GM18498 (cell line): ENCODE measurements at regions not wholly inside any gene's neighbourhood (a gene's known extent, or its start where the extent isn't known, plus 50 kb on each side); places are given as distances from the start of the nearest gene placed in this dataset.
A peak's percentile ranks its signal among the peaks of the same experiment; 100 is the strongest.

Experiments
- ATAC-seq: cut with Tn5 transposase; IDR thresholded peaks from one replicate; pipeline ENCODE4 v1.9.1; 2021; ENCODE audit warnings: mild to moderate bottlenecking, moderate library complexity; ENCODE audit not compliant: unreplicated experiment

- no peak for ATAC-seq
Measured at GRCh38 chr11:115963156-115963555, 458.9 kb upstream of the CADM1 start.

DNA sequence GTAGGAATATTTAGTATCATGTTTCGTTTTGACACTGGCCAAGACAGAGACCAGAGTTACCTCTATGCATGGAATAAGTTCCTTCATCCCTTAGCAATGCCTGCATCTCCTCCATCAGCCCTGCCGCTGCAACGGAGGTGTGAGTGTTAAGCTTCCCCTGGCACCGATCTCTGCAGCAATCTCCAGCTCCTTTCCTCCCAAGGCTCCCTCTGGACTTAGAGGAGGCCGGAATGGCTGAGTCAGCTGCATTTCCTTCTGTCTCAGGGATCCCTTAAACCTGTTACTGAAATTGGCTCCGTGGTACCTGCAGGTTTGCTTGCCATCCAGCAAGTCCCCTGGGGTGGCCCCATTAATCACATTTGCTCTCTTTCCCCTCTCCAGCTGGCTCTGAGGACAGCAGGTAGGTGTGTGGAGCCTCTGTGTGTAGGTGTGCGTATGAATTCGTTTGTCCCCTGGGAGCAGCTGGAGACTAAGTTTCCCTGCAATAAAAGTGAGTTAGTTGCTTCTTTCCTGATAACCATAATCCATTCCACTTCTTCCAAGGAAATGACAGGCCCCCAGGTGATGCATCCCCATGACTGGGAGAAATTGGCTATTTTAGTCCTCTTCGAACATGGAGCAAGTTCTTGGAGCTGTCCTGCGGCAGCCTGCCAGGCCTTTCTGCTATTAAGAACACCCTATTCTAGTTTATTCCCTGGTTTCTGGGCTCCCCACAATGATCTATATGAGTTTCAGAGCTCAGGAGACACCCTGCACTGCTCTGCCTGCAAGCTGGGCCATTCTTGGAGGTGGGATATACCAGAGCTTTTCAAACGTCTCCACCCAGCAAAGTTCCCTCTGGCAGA lies 457.2 kb upstream of the CADM1 start:
- no peak for ATAC-seq

GRCh38 chr11:115959081-115959486 lies 454.9 kb upstream of the CADM1 start:
- no peak for ATAC-seq

DNA sequence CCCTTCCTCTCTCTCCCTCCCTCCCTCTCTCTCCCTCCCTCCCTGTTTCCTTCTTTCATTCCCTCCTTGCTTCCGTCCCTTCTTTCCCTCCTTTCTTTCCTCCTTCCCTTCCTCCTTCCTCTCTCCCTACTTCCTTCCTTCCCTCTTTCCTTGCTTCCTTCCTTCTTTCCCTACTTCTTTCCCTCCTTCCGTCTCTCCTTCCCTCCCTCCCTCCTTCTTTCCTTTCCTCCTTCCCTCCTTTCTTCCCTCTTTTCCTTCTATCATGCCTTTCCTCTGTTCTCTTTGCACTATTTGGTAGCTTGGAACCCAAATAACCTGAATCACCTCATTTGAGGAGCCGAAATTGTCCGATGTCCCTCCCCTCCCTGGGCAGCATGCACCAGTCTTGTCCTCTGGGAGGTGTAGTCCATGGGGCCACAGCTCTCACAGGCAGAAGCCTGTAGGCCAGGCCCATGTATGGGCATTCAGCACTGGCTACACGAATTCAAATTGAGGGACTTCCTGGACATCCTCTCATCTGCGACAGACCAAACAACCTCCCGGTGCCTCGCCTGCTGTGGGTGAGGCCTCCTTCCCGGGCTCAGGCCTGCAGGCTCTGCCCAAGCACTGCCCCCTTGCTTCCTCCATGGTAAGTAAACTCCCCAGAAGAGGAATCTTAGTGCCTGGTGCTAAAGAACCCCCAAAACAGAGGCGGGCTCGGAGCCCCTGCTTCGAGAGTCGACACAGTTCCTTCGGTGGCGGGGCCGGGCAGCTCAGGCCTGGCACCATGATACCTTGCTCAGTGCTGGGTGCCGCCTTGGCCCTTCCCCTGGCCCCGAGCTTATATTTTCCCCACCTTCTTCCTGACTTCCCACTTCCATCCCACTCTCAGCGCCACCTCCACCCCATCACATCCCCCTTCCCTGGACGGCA lies 454.1 kb upstream of the CADM1 start:
- no peak for ATAC-seq

DNA sequence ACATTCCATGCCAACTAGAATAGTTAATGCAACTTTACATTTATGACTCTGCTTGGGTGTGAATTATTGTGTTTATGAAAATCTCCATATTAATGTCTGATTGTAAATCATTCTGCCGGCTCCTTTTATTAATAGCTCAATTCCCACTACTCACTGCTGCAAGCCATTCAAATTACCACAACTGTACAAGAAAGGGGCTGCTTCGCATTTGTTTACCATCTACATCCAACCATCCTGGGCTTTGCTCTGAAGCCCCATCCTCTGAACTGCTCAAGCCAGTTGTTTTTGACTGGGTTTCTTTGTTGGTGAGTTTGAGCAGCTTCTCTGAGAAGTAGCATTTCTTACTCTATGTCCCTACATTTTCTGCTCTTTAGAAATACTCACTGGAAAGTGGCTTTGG lies 451.6 kb upstream of the CADM1 start:
- no peak for ATAC-seq

- no peak for ATAC-seq
Measured at GRCh38 chr11:115950660-115951059, 446.4 kb upstream of the CADM1 start.

GRCh38 chr11:115944596-115944995 lies 440.4 kb upstream of the CADM1 start:
- no peak for ATAC-seq

DNA sequence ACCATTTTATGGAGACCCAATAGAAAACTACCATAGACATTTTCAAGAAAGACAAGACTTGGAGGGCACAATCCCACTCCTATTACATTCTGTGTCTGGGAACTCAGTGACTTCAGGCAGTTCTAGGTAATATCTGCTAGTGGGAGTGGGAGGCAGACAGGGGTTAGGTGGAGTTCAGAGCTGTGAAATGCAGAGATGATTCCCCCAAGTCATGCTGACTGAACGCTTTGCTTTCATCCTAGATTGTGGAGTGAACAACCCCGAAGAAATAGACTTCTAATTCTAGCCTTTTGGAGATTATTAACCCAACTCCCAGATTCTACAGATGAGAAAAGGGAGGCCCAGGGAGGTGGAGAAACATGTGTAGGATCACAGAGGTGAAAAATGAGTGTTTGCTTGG lies 437.8 kb upstream of the CADM1 start:
- ATAC-seq, result no peak

DNA sequence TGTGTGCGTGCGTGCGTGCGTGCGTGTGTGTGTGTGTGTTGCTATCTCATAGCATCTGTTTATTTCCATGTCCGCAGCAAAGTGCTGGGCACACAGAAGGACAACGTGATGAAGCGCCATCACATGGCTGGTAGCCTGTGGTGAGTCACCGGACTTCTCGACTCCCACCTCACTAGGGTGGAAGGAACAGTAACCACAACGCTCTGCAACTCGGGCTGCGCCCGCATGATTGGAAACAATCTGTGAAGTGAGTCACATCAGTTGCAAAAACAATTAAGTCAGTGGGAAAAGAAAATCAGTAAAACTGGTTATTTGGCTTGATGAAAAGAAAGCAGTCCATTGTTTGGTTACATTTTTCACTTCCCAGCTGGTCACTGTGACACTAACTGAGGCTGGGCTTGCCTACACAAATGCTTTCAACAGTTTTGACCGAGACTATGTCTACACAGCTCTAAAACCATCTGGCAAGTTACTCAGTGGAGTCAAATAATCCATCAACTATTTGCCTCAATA lies 437.3 kb upstream of the CADM1 start:
- ATAC-seq, result no peak

- no peak for ATAC-seq
Measured at GRCh38 chr11:115941044-115941443, 436.8 kb upstream of the CADM1 start.

DNA sequence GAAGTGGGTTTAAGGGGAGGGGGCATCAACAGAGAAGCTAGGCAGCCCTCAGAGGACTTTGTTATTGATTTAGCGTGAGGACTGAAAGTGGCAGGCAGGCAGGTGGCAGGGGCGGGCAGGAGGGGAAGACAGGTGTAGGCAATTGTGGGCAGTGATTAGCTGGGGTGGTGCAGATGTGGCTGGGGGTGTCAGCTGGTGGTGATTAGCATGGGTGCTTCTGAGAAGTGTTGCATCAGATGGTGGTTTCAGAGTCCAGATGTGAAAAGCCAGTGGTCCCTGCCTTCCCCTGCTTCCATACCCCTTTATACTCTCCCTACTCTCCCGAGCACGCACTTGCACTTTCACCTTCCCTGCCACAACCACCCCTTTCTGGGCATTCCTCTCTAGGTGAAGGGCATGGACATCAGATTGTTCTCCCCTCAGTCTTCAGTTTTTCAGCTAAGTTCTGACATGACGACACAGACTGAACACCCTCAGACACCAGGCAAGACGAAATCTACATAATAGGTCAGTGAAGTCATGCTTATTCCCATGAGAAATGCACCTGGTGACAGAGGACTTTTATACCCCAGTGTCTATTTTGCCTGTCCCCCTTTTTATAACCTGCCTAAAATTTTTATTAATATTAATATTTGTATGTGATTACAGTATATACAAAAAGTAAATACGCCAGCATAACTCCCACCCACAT lies 435.7 kb upstream of the CADM1 start:
- ATAC-seq, result peak; percentile 68

DNA sequence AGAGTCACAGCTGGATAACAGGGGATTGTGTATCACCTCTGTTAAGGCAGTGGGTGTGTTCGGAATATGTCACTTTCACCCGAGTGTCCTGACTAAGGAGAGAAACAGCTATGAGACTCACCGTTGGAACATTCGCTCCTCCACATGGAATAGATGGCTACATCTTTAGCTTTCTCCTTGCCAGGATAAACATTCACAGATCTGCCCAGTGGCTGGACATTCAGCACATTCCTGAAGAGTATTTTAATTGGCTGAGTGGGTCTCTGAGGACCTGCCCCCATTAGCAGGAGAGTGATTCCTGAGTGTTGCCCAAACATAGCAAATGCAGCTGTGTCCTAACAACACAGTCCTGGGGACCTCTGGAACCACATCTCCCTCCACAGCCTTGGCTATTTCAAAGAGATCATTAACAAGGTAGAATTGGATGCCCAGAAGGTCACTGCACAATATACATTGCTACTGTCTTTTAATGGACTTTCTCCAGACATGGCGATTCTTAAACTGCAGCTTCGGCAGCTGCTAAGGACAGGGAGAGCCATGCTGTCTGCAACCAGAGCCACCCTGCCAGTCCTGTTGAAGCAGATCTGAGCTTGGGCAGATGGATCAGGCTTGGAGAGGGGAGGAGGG lies 435.0 kb upstream of the CADM1 start:
- ATAC-seq, result no peak

DNA sequence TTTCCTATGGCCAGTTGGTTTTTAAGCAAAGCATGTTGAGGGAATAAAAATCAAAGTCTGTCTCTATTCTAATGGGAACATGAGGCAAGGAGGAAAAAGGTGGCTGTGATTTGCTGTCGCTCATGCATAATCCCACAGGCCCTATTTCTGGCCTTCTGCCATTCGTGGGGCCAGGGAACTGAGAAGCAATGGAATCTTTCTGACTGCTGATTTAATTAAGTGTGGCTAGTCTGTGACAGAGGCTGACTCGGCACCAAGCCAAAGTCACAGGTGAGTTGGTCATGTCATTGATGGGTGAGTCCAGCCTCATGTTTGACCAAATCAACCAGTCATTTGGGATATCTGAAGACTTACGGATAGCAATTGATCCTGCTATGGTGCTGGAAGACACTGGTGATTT lies 429.3 kb upstream of the CADM1 start:
- no peak for ATAC-seq

DNA sequence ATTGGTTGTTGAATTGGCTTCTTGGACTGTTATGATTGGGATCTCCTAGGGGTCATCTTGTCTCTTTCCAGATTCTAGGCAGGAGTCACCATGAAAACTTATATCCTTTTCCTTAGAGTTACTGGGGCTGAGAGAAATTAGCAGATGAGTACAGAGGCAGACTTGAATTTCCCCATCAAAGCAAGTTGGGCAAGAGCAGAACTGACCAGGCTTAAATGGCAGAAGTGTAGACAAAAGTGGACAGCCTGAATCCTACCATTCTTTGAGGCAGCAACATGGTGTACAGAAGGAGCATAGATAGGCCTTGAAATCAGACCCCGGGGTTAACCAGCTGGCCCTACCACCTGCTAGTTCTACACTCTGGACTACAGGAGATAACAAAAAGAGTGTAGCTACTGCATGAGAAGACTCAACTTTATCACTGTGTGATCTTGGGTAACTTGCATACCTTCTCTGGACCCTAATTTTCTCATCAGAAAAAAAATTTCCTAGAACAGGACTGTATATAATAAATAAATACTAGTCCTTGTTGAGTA lies 427.4 kb upstream of the CADM1 start:
- no peak for ATAC-seq

- ATAC-seq, result peak; percentile 53
Measured at GRCh38 chr11:115930886-115931547, 426.8 kb upstream of the CADM1 start.

DNA sequence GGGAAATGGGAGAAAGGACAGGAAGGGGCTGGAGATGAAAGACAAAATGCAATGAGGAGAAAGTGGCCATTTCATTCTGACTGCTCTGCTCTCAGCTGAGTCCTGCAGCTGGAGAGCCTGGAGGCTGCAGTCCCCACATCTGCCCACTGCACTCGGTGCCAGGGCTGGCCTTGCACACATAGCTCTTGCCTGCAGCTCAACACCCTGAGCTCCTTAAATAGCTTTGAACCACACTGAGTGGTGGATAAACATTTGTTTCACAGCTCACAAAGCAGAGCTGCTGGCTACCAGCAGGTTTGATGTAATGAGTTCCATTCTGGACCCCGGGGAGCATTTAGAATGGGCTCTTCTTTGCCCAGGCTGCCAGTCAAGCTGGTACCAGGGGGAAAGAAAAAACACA lies 426.1 kb upstream of the CADM1 start:
- peak; percentile 27 for ATAC-seq

DNA sequence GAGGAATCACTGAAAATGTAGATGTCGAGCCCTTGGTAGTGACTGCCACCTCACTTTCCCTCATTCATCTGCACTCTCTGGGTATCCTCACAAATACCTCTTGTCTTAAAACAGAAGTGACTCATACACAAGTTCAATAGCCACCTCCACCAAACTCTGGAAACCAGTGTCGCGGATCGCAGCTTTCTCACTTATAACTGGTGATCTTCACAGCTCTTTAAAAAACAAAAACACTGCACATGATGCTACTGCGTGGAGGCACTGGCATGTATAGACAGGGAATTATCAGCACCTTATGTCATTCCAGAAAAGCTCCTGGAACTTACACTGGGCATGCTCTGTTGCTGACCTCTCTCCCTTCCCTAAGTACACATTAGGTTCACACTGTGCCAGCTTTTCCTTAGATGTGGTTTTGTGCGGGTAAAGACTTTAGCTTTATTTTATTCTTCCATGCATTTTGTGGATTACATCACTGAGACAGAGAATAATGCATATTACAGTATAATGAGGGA lies 425.5 kb upstream of the CADM1 start:
- peak; percentile 27 for ATAC-seq

GRCh38 chr11:115928811-115929210 lies 424.6 kb upstream of the CADM1 start:
- ATAC-seq, result no peak

DNA sequence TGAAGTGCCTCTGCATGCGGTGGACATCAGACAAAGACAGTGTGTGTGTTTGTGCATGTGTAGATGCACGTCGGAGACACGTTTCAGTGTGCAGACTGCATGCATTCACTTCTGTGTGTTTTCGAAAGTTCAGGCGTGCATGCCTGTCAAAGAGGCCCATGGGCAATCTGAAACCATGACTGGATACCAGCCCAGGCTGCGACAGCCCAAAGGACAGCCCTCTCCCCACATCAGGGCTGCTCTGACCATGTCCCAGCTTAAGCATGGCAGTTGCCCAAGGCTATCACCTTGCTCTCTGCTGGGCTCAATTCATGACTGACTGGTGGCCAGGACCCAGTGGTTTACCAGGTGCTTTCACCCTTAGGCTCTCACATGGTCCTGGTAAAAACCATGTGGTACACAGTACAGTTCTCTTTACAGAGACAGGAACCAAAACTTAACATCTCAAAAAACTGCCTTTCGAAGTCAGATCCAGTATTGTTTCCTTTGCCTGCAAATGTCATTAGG lies 423.7 kb upstream of the CADM1 start:
- peak; percentile 54 for ATAC-seq
